Activated CD8-positive, alpha-beta T cell treated with anti-CD3 and anti-CD28 coated beads for 36 hours (primary cell): ENCODE measurements at regions not wholly inside any gene's neighbourhood (a gene's known extent, or its start where the extent isn't known, plus 50 kb on each side); places are given as distances from the start of the nearest gene placed in this dataset.

Source experiments
- ATAC-seq: fragments of 200-7000 bp; cut with Tn5 transposase; one replicate; pipeline ENCODE4 v1.10.0; 2021; ENCODE audit warnings: mild to moderate bottlenecking, moderate library complexity
- CTCF ChIA-PET: fragments of 350-600 bp; sonication (Branson Sonifier 250); formaldehyde crosslinking; loops from one replicate; lab custom pipeline; 2021; ENCODE audit warnings: antibody characterized with exemption; lab: Charles Lee
- POLR2A ChIA-PET: fragments of 350-600 bp; sonication (Branson Sonifier 250); formaldehyde crosslinking; loops from one replicate; lab custom pipeline; 2021; ENCODE audit warnings: antibody characterized with exemption; lab: Charles Lee
- DNase-seq: peaks from one replicate; pipeline ENCODE4 v3.0.0-alpha.2; 2020
- H3K27ac Mint-ChIP-seq: one replicate; pipeline ENCODE4 v1.8.0; 2021; ENCODE audit warnings: mild to moderate bottlenecking, mixed read lengths
- H3K27me3 Mint-ChIP-seq: one replicate; pipeline ENCODE4 v1.8.0; 2021; ENCODE audit warnings: mixed read lengths
- H3K36me3 Mint-ChIP-seq: one replicate; pipeline ENCODE4 v1.8.0; 2021; ENCODE audit warnings: low read depth, mixed read lengths
- H3K4me1 Mint-ChIP-seq: one replicate; pipeline ENCODE4 v1.8.0; 2021; ENCODE audit warnings: low read depth, mixed read lengths
- H3K4me3 Mint-ChIP-seq: one replicate; pipeline ENCODE4 v1.8.0; 2021; ENCODE audit warnings: mild to moderate bottlenecking, moderate library complexity, mixed read lengths
- H3K9me3 Mint-ChIP-seq: one replicate; pipeline ENCODE4 v1.8.0; 2021; ENCODE audit warnings: mixed read lengths
- intact Hi-C: fragments of 100-400 bp; cut with micrococcal nuclease; formaldehyde crosslinking; loops from one replicate; pipeline ENCODE4 v1.10.0; 2022
- TF ChIP-seq, protein P1 (sequence below): fragments of 200-600 bp; IDR thresholded peaks from one replicate; pipeline ENCODE4 v1.8.0; 2022; ENCODE audit warnings: antibody characterized with exemption, mild to moderate bottlenecking

DNA sequence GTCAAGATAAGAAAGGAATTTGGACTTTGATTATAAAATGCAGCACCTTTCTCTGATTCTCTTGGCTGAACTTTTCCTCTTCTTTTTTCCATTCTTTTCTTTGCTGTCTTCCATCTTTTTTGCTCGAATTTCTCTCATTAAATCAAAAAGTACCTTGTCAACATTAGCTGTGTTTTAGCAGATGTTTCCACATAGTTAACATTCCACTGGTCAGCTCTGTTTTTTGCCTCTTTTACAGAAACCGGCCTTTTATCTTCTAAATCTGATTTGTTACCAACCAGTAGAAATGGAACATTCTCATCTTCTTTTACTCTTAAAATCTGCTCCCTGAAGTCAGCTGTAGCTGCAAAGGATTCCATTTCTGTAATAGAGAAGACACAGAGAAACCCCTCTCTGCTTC is 71.1 kb upstream of the SYT1 start:
- ChIA-PET CTCF (no interaction called here), POLR2A (no interaction called here)
- TF ChIP-seq, protein P1, sequence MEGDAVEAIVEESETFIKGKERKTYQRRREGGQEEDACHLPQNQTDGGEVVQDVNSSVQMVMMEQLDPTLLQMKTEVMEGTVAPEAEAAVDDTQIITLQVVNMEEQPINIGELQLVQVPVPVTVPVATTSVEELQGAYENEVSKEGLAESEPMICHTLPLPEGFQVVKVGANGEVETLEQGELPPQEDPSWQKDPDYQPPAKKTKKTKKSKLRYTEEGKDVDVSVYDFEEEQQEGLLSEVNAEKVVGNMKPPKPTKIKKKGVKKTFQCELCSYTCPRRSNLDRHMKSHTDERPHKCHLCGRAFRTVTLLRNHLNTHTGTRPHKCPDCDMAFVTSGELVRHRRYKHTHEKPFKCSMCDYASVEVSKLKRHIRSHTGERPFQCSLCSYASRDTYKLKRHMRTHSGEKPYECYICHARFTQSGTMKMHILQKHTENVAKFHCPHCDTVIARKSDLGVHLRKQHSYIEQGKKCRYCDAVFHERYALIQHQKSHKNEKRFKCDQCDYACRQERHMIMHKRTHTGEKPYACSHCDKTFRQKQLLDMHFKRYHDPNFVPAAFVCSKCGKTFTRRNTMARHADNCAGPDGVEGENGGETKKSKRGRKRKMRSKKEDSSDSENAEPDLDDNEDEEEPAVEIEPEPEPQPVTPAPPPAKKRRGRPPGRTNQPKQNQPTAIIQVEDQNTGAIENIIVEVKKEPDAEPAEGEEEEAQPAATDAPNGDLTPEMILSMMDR: no peak
- no peak overlapping the region for H3K4me3 Mint-ChIP-seq
- H3K27me3 Mint-ChIP-seq: no peaks in the 10 kb centered on the region
- ATAC-seq (no peak), DNase-seq (no peak)
- H3K4me1 Mint-ChIP-seq: no peaks in the 10 kb centered on the region
- no peak overlapping the region for H3K27ac Mint-ChIP-seq
- peaks cover 9% of the 10 kb centered on the region for H3K9me3 Mint-ChIP-seq
- intact Hi-C loops: no loop called here
- H3K36me3 Mint-ChIP-seq: no peaks in the 10 kb centered on the region

DNA sequence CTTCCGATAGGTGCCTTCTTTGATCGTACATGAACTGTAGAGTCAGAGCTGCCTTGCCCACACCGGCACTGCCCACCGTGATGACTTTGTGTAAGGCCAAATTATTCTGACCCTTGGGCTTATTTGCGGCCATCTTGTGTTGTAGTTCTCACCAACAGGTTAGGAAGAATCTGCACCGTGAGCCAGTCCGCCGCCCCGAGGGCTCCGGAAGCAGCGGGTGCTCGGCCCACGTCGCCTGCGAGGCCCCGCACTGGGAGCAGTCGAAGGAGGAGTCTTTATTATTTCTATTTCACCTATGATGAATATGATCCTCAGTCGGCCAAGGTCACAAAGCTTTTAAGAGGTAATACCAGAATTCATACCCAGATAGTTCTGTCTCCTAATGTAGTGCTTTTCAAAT is 70.6 kb upstream of the SYT1 start:
- POLR2A ChIA-PET: no interaction called here
- Mint-ChIP-seq H3K27me3 (no peaks in the 10 kb centered on the region), H3K9me3 (peaks cover 9% of the 10 kb centered on the region), H3K4me3 (no peak overlapping the region), H3K36me3 (no peaks in the 10 kb centered on the region), H3K4me1 (no peaks in the 10 kb centered on the region), H3K27ac (no peak overlapping the region)
- TF ChIP-seq, protein P1: no peak
- intact Hi-C loops: no loop called here
- ATAC-seq (no peak), DNase-seq (no peak)
- CTCF ChIA-PET: no interaction called here

DNA sequence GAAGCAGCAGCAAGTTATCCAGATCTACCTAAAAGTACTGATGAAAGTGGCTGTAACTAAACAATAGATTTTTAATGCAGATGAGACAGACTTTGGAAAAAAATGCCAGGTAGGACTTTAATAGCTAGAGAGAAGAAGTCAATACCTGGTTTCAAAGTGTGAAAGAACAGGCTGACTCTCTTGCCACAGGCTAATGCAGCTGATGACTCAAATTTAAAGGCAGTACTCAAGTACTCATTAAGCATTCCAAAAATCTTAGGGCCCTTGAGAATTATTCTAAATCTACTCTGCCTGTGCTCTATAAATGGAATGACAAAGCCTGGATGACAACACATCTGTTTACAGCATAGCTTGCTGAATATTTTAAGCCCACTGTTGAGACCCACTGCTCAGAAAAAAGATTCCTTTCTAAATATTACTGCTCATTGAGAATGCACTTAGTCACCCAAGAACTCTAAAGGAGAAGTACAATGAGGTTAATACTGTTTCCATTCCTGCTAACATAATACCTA is 68.6 kb upstream of the SYT1 start:
- Mint-ChIP-seq H3K4me3 (no peak overlapping the region), H3K27ac (no peak overlapping the region), H3K9me3 (peaks cover 14% of the 10 kb centered on the region), H3K27me3 (no peaks in the 10 kb centered on the region), H3K4me1 (no peaks in the 10 kb centered on the region), H3K36me3 (no peaks in the 10 kb centered on the region)
- ChIA-PET CTCF (no interaction called here), POLR2A (interaction anchor here (0.6 kb wide), 1 partner anchor 101 kb away, joined by 3 read pairs; no protein-coding TSS in a partner anchor)
- DNase-seq (no peak), ATAC-seq (no peak)
- TF ChIP-seq, protein P1: no peak
- intact Hi-C loops: no loop called here

DNA sequence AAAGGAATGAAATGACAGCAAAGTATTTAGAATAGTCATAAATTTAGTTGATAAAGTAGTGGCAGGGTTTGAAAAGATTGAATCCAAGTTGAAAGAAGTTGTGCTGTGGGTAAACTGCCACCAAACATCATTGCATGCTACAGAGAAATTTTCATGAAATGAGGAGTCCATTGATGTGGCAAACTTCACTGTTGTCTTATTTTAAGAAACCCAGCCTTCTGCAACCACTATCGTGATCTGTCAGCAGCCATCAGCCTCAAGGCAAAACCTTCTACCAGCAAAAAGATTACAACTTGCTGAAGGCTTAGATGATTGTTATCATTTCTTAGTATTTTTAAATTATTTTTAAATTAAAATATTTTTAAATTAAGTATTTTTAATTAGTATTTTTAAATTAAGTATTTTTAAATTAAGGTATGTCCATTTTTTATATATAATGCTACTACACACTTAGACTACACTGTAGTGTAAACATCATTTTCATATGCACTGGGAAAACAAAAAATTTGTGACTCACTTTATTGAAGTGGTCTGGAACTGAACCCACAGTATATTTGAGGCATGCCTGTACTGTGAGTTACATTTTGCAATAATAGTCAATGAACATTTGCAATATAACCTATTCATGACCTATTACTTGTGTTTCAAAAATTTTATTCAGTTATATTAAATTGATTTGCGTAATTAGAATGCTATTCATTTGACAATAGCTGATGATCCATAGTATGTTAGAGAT is 67.2 kb upstream of the SYT1 start:
- DNase-seq (no peak), ATAC-seq (no peak)
- Mint-ChIP-seq H3K27ac (no peak overlapping the region), H3K4me1 (no peaks in the 10 kb centered on the region), H3K4me3 (no peak overlapping the region), H3K36me3 (no peaks in the 10 kb centered on the region), H3K27me3 (no peaks in the 10 kb centered on the region), H3K9me3 (peaks cover 14% of the 10 kb centered on the region)
- CTCF ChIA-PET: no interaction called here
- TF ChIP-seq, protein P1: no peak
- intact Hi-C loops: no loop called here
- POLR2A ChIA-PET: interaction anchor here (0.5 kb wide), 1 partner anchor 112 kb away, joined by 3 read pairs; no protein-coding TSS in a partner anchor

DNA sequence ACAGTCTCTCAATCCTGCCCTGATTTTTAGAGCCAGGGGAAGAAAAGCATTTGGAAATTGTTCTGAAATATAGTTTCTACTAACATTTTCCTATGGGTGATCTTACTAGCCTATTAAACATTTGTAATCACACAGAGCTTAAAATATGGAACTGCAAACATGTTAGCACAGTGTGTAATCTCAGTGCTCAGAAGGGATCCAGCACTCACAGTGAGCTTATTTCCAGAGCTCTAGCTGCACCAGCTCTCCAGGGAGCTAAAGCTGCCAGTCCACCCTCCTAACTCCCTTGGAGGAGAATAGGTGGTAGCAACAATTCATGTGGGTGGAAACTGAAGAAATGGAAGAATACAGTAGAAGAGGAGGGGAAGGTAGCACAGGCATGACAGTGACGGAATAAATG is 64.9 kb upstream of the SYT1 start:
- H3K27ac Mint-ChIP-seq: no peak overlapping the region
- CTCF ChIA-PET: no interaction called here
- ATAC-seq (no peak), DNase-seq (no peak)
- H3K9me3 Mint-ChIP-seq: peaks cover 7% of the 10 kb centered on the region
- no peaks in the 10 kb centered on the region for H3K4me1 Mint-ChIP-seq
- POLR2A ChIA-PET: no interaction called here
- H3K4me3 Mint-ChIP-seq: no peak overlapping the region
- no peaks in the 10 kb centered on the region for H3K36me3 Mint-ChIP-seq
- intact Hi-C loops: no loop called here
- H3K27me3 Mint-ChIP-seq: no peaks in the 10 kb centered on the region
- TF ChIP-seq, protein P1: no peak
